ENCODE measurements at regions not wholly inside any gene's neighbourhood (a gene's known extent, or its start where the extent isn't known, plus 50 kb on each side); places are given as distances from the start of the nearest gene placed in this dataset.

- Histone ChIP-seq H3K36me3 (ENCODE audit: control insufficient read depth in 2 of 3, insufficient read depth in 3 of 3, low read length in 3 of 3) (no peaks in the 10 kb centered on the region), H3K4me1 (ENCODE audit: control insufficient read depth in 2 of 3, insufficient read depth in 2 of 3, low read depth in 1 of 3, low read length in 3 of 3) (no peaks in the 10 kb centered on the region), H3K4me3 (ENCODE audit: low read length in 3 of 3) (no peak overlapping the region), H3K27me3 (ENCODE audit: control insufficient read depth, insufficient read depth, low read length) (no peaks in the 10 kb centered on the region), H3K27ac (ENCODE audit: low read depth in 2 of 2, low read length in 2 of 2) (no peak overlapping the region), H3K9me3 (ENCODE audit: control insufficient read depth in 2 of 3, insufficient read depth in 1 of 3, low read length in 3 of 3) (no peaks in the 10 kb centered on the region), H3K9ac (ENCODE audit: low read length in 3 of 3) (no peak overlapping the region)
- FAIRE-seq (no peak), DNase-seq (no peak)
- intact Hi-C loops (cut with DNase I): no loop called here
- TF ChIP-seq, protein P1, sequence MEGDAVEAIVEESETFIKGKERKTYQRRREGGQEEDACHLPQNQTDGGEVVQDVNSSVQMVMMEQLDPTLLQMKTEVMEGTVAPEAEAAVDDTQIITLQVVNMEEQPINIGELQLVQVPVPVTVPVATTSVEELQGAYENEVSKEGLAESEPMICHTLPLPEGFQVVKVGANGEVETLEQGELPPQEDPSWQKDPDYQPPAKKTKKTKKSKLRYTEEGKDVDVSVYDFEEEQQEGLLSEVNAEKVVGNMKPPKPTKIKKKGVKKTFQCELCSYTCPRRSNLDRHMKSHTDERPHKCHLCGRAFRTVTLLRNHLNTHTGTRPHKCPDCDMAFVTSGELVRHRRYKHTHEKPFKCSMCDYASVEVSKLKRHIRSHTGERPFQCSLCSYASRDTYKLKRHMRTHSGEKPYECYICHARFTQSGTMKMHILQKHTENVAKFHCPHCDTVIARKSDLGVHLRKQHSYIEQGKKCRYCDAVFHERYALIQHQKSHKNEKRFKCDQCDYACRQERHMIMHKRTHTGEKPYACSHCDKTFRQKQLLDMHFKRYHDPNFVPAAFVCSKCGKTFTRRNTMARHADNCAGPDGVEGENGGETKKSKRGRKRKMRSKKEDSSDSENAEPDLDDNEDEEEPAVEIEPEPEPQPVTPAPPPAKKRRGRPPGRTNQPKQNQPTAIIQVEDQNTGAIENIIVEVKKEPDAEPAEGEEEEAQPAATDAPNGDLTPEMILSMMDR (IDR thresholded peaks at IDR 0.05; ENCODE audit: borderline replicate concordance, extremely low read depth, insufficient read depth): no peak
These were observed 1505.3 kb downstream of the AACS start for GRCh38 chr12:126570566-126570965.

GRCh38 chr12:126572170-126572569 is 1506.9 kb downstream of the AACS start:
- intact Hi-C loops (cut with DNase I): no loop called here
- no peak for FAIRE-seq

DNA sequence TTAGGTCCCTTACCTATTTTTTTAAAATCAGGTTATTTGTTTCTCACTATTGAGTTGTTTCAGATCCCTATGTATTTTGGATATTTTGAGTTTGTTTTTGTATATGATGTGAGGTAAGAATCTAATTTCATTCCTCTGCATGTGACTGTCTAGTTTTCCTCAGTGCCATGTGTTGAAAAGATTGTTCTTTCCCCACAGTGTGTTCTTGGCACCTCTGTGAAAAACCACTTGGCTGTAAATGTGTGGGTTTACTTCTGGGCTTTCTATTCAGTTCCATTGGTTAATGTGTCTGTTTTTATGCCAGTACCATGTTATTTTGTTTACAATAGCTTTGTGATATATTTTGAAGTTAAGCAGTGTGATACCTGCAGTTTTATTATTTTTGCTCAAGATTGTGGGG is 1516.4 kb downstream of the AACS start:
- Histone ChIP-seq H3K9ac (ENCODE audit: low read length in 3 of 3) (no peak overlapping the region), H3K36me3 (ENCODE audit: control insufficient read depth in 2 of 3, insufficient read depth in 3 of 3, low read length in 3 of 3) (no peaks in the 10 kb centered on the region), H3K4me1 (ENCODE audit: control insufficient read depth in 2 of 3, insufficient read depth in 2 of 3, low read depth in 1 of 3, low read length in 3 of 3) (no peaks in the 10 kb centered on the region), H3K27ac (ENCODE audit: low read depth in 2 of 2, low read length in 2 of 2) (no peak overlapping the region), H3K9me3 (ENCODE audit: control insufficient read depth in 2 of 3, insufficient read depth in 1 of 3, low read length in 3 of 3) (no peaks in the 10 kb centered on the region), H3K27me3 (ENCODE audit: control insufficient read depth, insufficient read depth, low read length) (no peaks in the 10 kb centered on the region), H3K4me3 (ENCODE audit: low read length in 3 of 3) (no peak overlapping the region)
- TF ChIP-seq, protein P1 (IDR thresholded peaks at IDR 0.05; ENCODE audit: borderline replicate concordance, extremely low read depth, insufficient read depth): no peak
- DNase-seq (no peak), FAIRE-seq (no peak)
- intact Hi-C loops (cut with DNase I): no loop called here

More at GRCh38 chr12:126572170-126572569, 1506.9 kb downstream of the AACS start:
- Histone ChIP-seq H3K27ac (ENCODE audit: low read depth in 2 of 2, low read length in 2 of 2) (no peak overlapping the region), H3K4me3 (ENCODE audit: low read length in 3 of 3) (no peak overlapping the region), H3K27me3 (ENCODE audit: control insufficient read depth, insufficient read depth, low read length) (no peaks in the 10 kb centered on the region), H3K36me3 (ENCODE audit: control insufficient read depth in 2 of 3, insufficient read depth in 3 of 3, low read length in 3 of 3) (no peaks in the 10 kb centered on the region), H3K4me1 (ENCODE audit: control insufficient read depth in 2 of 3, insufficient read depth in 2 of 3, low read depth in 1 of 3, low read length in 3 of 3) (no peaks in the 10 kb centered on the region), H3K9ac (ENCODE audit: low read length in 3 of 3) (no peak overlapping the region), H3K9me3 (ENCODE audit: control insufficient read depth in 2 of 3, insufficient read depth in 1 of 3, low read length in 3 of 3) (no peaks in the 10 kb centered on the region)
- TF ChIP-seq, protein P1 (IDR thresholded peaks at IDR 0.05; ENCODE audit: borderline replicate concordance, extremely low read depth, insufficient read depth): no peak
- DNase-seq: no peak

GRCh38 chr12:126582231-126582630 is 1517.0 kb downstream of the AACS start:
- FAIRE-seq: no peak
- intact Hi-C loops (cut with DNase I): no loop called here
- TF ChIP-seq, protein P1 (IDR thresholded peaks at IDR 0.05; ENCODE audit: borderline replicate concordance, extremely low read depth, insufficient read depth): no peak

More at GRCh38 chr12:126582231-126582630, 1517.0 kb downstream of the AACS start:
- Histone ChIP-seq H3K4me1 (ENCODE audit: control insufficient read depth in 2 of 3, insufficient read depth in 2 of 3, low read depth in 1 of 3, low read length in 3 of 3) (no peaks in the 10 kb centered on the region), H3K9ac (ENCODE audit: low read length in 3 of 3) (no peak overlapping the region), H3K4me3 (ENCODE audit: low read length in 3 of 3) (no peak overlapping the region), H3K27ac (ENCODE audit: low read depth in 2 of 2, low read length in 2 of 2) (no peak overlapping the region), H3K9me3 (ENCODE audit: control insufficient read depth in 2 of 3, insufficient read depth in 1 of 3, low read length in 3 of 3) (no peaks in the 10 kb centered on the region), H3K27me3 (ENCODE audit: control insufficient read depth, insufficient read depth, low read length) (no peaks in the 10 kb centered on the region), H3K36me3 (ENCODE audit: control insufficient read depth in 2 of 3, insufficient read depth in 3 of 3, low read length in 3 of 3) (no peaks in the 10 kb centered on the region)
- no peak for DNase-seq
